ENCODE measurements at regions not wholly inside any gene's neighbourhood (a gene's known extent, or its start where the extent isn't known, plus 50 kb on each side); places are given as distances from the start of the nearest gene placed in this dataset.

DNA sequence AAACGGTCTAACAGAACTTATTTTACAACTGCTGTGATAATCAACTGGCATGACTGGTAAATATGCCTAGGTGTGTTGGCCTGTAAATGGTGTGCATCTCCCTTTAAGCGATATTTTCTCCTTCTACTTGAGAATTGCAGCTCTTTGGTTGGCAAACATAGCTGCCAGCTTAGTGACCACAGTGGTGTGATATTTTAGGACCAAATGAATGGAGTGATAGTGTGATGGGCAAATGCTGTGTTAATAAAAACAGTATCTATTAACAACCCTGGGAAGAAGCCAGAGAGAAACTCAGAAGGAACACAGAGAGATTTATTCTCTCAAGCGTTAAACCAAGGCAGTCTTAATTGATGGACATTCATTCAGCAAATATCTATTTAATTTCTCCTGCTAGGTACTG lies 278.4 kb downstream of the AACS start:
- TF ChIP-seq, protein P1, sequence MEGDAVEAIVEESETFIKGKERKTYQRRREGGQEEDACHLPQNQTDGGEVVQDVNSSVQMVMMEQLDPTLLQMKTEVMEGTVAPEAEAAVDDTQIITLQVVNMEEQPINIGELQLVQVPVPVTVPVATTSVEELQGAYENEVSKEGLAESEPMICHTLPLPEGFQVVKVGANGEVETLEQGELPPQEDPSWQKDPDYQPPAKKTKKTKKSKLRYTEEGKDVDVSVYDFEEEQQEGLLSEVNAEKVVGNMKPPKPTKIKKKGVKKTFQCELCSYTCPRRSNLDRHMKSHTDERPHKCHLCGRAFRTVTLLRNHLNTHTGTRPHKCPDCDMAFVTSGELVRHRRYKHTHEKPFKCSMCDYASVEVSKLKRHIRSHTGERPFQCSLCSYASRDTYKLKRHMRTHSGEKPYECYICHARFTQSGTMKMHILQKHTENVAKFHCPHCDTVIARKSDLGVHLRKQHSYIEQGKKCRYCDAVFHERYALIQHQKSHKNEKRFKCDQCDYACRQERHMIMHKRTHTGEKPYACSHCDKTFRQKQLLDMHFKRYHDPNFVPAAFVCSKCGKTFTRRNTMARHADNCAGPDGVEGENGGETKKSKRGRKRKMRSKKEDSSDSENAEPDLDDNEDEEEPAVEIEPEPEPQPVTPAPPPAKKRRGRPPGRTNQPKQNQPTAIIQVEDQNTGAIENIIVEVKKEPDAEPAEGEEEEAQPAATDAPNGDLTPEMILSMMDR (IDR thresholded peaks at IDR 0.05), result no peak
- TF ChIP-seq EZH2 (IDR thresholded peaks at IDR 0.05; ENCODE audit: borderline replicate concordance, insufficient read depth, low read depth, low read length, poor library complexity, severe bottlenecking), result no peak

All from B cell (primary cell).